ENCODE measurements at regions not wholly inside any gene's neighbourhood (a gene's known extent, or its start where the extent isn't known, plus 50 kb on each side); places are given as distances from the start of the nearest gene placed in this dataset.

- Histone ChIP-seq H3K27me3 (no peaks in the 10 kb centered on the region), H3K4me3 (no peak overlapping the region), H3K27ac (no peak overlapping the region), H3K36me3 (no peaks in the 10 kb centered on the region), H3K9me3 (replicated peaks) (no peaks in the 10 kb centered on the region), H3K4me1 (no peaks in the 10 kb centered on the region)
- DNase-seq = no peak
These were observed 302.8 kb upstream of the ADAMTS5 start for GRCh38 chr21:27269644-27270043.

- DNase-seq = no peak
These were observed 301.4 kb upstream of the ADAMTS5 start for GRCh38 chr21:27268290-27268689.

GRCh38 chr21:27265949-27266348, 299.1 kb upstream of the ADAMTS5 start:
- no peak overlapping the region for H3K4me3 ChIP-seq
- no peaks in the 10 kb centered on the region for H3K4me1 ChIP-seq
- no peak overlapping the region for H3K27ac ChIP-seq
- H3K9me3 ChIP-seq (replicated peaks) = no peaks in the 10 kb centered on the region
- no peak for DNase-seq
- no peaks in the 10 kb centered on the region for H3K36me3 ChIP-seq
- no peaks in the 10 kb centered on the region for H3K27me3 ChIP-seq

More at GRCh38 chr21:27268290-27268689, 301.4 kb upstream of the ADAMTS5 start:
- H3K4me3 ChIP-seq = no peak overlapping the region
- no peaks in the 10 kb centered on the region for H3K36me3 ChIP-seq
- no peaks in the 10 kb centered on the region for H3K27me3 ChIP-seq
- no peak overlapping the region for H3K27ac ChIP-seq
- no peaks in the 10 kb centered on the region for H3K4me1 ChIP-seq
- H3K9me3 ChIP-seq (replicated peaks) = no peaks in the 10 kb centered on the region

- no peaks in the 10 kb centered on the region for H3K4me1 ChIP-seq
- H3K9me3 ChIP-seq (replicated peaks) = no peaks in the 10 kb centered on the region
- H3K4me3 ChIP-seq = no peak overlapping the region
- H3K36me3 ChIP-seq = no peaks in the 10 kb centered on the region
- H3K27ac ChIP-seq = no peak overlapping the region
- no peak for DNase-seq
- H3K27me3 ChIP-seq = no peaks in the 10 kb centered on the region
These were observed 298.6 kb upstream of the ADAMTS5 start for GRCh38 chr21:27265492-27265891.

- Histone ChIP-seq H3K36me3 (no peaks in the 10 kb centered on the region), H3K9me3 (replicated peaks) (no peaks in the 10 kb centered on the region), H3K27me3 (no peaks in the 10 kb centered on the region), H3K4me1 (no peaks in the 10 kb centered on the region), H3K27ac (no peak overlapping the region), H3K4me3 (no peak overlapping the region)
- DNase-seq = no peak
These were observed 294.8 kb upstream of the ADAMTS5 start for GRCh38 chr21:27261676-27262075.

- no peaks in the 10 kb centered on the region for H3K36me3 ChIP-seq
- no peaks in the 10 kb centered on the region for H3K4me1 ChIP-seq
- no peaks in the 10 kb centered on the region for H3K9me3 ChIP-seq (replicated peaks)
- DNase-seq = no peak
- no peak overlapping the region for H3K4me3 ChIP-seq
- no peak overlapping the region for H3K27ac ChIP-seq
- no peaks in the 10 kb centered on the region for H3K27me3 ChIP-seq
These were observed 293.8 kb upstream of the ADAMTS5 start for GRCh38 chr21:27260728-27261127.

- Histone ChIP-seq H3K27me3 (no peaks in the 10 kb centered on the region), H3K36me3 (no peaks in the 10 kb centered on the region), H3K4me3 (no peak overlapping the region), H3K4me1 (no peaks in the 10 kb centered on the region), H3K27ac (no peak overlapping the region), H3K9me3 (replicated peaks) (no peaks in the 10 kb centered on the region)
- no peak for DNase-seq
These were observed 292.0 kb upstream of the ADAMTS5 start for GRCh38 chr21:27258742-27259448.

- DNase-seq = no peak
- Histone ChIP-seq H3K27ac (no peak overlapping the region), H3K27me3 (no peaks in the 10 kb centered on the region), H3K4me1 (no peaks in the 10 kb centered on the region), H3K9me3 (replicated peaks) (no peaks in the 10 kb centered on the region), H3K4me3 (no peak overlapping the region), H3K36me3 (no peaks in the 10 kb centered on the region)
These were observed 291.1 kb upstream of the ADAMTS5 start for GRCh38 chr21:27257908-27258556.

GRCh38 chr21:27257226-27257625, 290.3 kb upstream of the ADAMTS5 start:
- DNase-seq = no peak
- Histone ChIP-seq H3K4me3 (no peak overlapping the region), H3K36me3 (no peaks in the 10 kb centered on the region), H3K4me1 (no peaks in the 10 kb centered on the region), H3K27me3 (no peaks in the 10 kb centered on the region), H3K9me3 (replicated peaks) (no peaks in the 10 kb centered on the region), H3K27ac (no peak overlapping the region)

GRCh38 chr21:27251752-27252151, 284.9 kb upstream of the ADAMTS5 start:
- Histone ChIP-seq H3K4me1 (no peaks in the 10 kb centered on the region), H3K9me3 (replicated peaks) (no peaks in the 10 kb centered on the region), H3K27ac (no peak overlapping the region), H3K36me3 (no peaks in the 10 kb centered on the region), H3K27me3 (no peaks in the 10 kb centered on the region), H3K4me3 (no peak overlapping the region)
- no peak for DNase-seq

- no peak overlapping the region for H3K27ac ChIP-seq
These were observed 283.5 kb upstream of the ADAMTS5 start for GRCh38 chr21:27250366-27250765.

GRCh38 chr21:27248814-27249213, 281.9 kb upstream of the ADAMTS5 start:
- Histone ChIP-seq H3K4me3 (no peak overlapping the region), H3K9me3 (replicated peaks) (no peaks in the 10 kb centered on the region), H3K36me3 (no peaks in the 10 kb centered on the region), H3K27ac (no peak overlapping the region), H3K4me1 (no peaks in the 10 kb centered on the region), H3K27me3 (no peaks in the 10 kb centered on the region)
- no peak for DNase-seq

More at GRCh38 chr21:27250366-27250765, 283.5 kb upstream of the ADAMTS5 start:
- DNase-seq = no peak
- Histone ChIP-seq H3K9me3 (replicated peaks) (no peaks in the 10 kb centered on the region), H3K36me3 (no peaks in the 10 kb centered on the region), H3K4me1 (no peaks in the 10 kb centered on the region), H3K27me3 (no peaks in the 10 kb centered on the region), H3K4me3 (no peak overlapping the region)

- Histone ChIP-seq H3K4me3 (no peak overlapping the region), H3K27me3 (no peaks in the 10 kb centered on the region), H3K27ac (no peak overlapping the region), H3K36me3 (no peaks in the 10 kb centered on the region), H3K9me3 (replicated peaks) (no peaks in the 10 kb centered on the region), H3K4me1 (no peaks in the 10 kb centered on the region)
- DNase-seq = no peak
These were observed 279.9 kb upstream of the ADAMTS5 start for GRCh38 chr21:27246741-27247140.

GRCh38 chr21:27244776-27245175, 277.9 kb upstream of the ADAMTS5 start:
- no peaks in the 10 kb centered on the region for H3K27me3 ChIP-seq
- H3K4me3 ChIP-seq = no peak overlapping the region
- H3K9me3 ChIP-seq (replicated peaks) = no peaks in the 10 kb centered on the region
- peaks cover 8% of the 10 kb centered on the region; the same call in 1 of the 2 replicates for H3K4me1 ChIP-seq
- no peaks in the 10 kb centered on the region for H3K36me3 ChIP-seq
- no peak for DNase-seq
- no peak overlapping the region for H3K27ac ChIP-seq

- no peaks in the 10 kb centered on the region for H3K36me3 ChIP-seq
- H3K9me3 ChIP-seq (replicated peaks) = no peaks in the 10 kb centered on the region
- H3K4me3 ChIP-seq = no peak overlapping the region
- H3K4me1 ChIP-seq = peaks cover 8% of the 10 kb centered on the region; the same call in 1 of the 2 replicates
- H3K27me3 ChIP-seq = no peaks in the 10 kb centered on the region
- no peak overlapping the region for H3K27ac ChIP-seq
- no peak for DNase-seq
These were observed 277.5 kb upstream of the ADAMTS5 start for GRCh38 chr21:27244352-27244751.

- DNase-seq = no peak
- Histone ChIP-seq H3K36me3 (no peaks in the 10 kb centered on the region), H3K9me3 (replicated peaks) (no peaks in the 10 kb centered on the region), H3K27ac (no peak overlapping the region), H3K4me3 (no peak overlapping the region), H3K4me1 (peaks cover 8% of the 10 kb centered on the region; the same call in 1 of the 2 replicates), H3K27me3 (no peaks in the 10 kb centered on the region)
These were observed 274.0 kb upstream of the ADAMTS5 start for GRCh38 chr21:27240839-27241238.
